Memory B cell (primary cell): ENCODE measurements at regions not wholly inside any gene's neighbourhood (a gene's known extent, or its start where the extent isn't known, plus 50 kb on each side); places are given as distances from the start of the nearest gene placed in this dataset.

Source experiments
- ATAC-seq: fragments of 150-1000 bp; cut with Tn5 transposase; 2 replicates; pipeline ENCODE4 v1.10.0; 2021; ENCODE audit warnings: low read depth, mild to moderate bottlenecking, moderate library complexity
- DNase-seq, 2 donors: peaks; one replicate each; pipeline ENCODE4 v3.0.0; 2022; ENCODE audit warnings: low spot score in 2 of 2
- H3K27ac Mint-ChIP-seq: one replicate; pipeline ENCODE4 v1.8.0; 2022; ENCODE audit warnings: mild to moderate bottlenecking, moderate library complexity, mixed read lengths
- H3K27me3 Mint-ChIP-seq: one replicate; pipeline ENCODE4 v1.8.0; 2022; ENCODE audit warnings: mixed read lengths
- H3K36me3 Mint-ChIP-seq: one replicate; pipeline ENCODE4 v1.8.0; 2022; ENCODE audit warnings: mild to moderate bottlenecking, mixed read lengths
- H3K4me1 Mint-ChIP-seq: one replicate; pipeline ENCODE4 v1.8.0; 2022; ENCODE audit warnings: mixed read lengths
- H3K4me3 Mint-ChIP-seq: one replicate; pipeline ENCODE4 v1.8.0; 2022; ENCODE audit warnings: mild to moderate bottlenecking, moderate library complexity, mixed read lengths
- H3K9me3 Mint-ChIP-seq: one replicate; pipeline ENCODE4 v1.8.0; 2022; ENCODE audit warnings: mixed read lengths

GRCh38 chr18:37709740-37710139, 144.1 kb upstream of the CELF4 start:
- no peaks in the 10 kb centered on the region for H3K4me1 Mint-ChIP-seq
- no peaks in the 10 kb centered on the region for H3K36me3 Mint-ChIP-seq
- DNase-seq: no peak
- H3K27ac Mint-ChIP-seq: no peak overlapping the region
- no peak overlapping the region for H3K4me3 Mint-ChIP-seq
- H3K27me3 Mint-ChIP-seq: no peaks in the 10 kb centered on the region
- no peaks in the 10 kb centered on the region for H3K9me3 Mint-ChIP-seq
- no peak for ATAC-seq

GRCh38 chr18:37705016-37705415, 139.4 kb upstream of the CELF4 start:
- Mint-ChIP-seq H3K36me3 (no peaks in the 10 kb centered on the region), H3K9me3 (no peaks in the 10 kb centered on the region)

GRCh38 chr18:37702841-37703240, 137.2 kb upstream of the CELF4 start:
- Mint-ChIP-seq H3K36me3 (no peaks in the 10 kb centered on the region), H3K27me3 (no peaks in the 10 kb centered on the region), H3K4me3 (no peak overlapping the region), H3K4me1 (no peaks in the 10 kb centered on the region), H3K9me3 (no peaks in the 10 kb centered on the region), H3K27ac (no peak overlapping the region)
- no peak for DNase-seq
- ATAC-seq: no peak

More at GRCh38 chr18:37705016-37705415, 139.4 kb upstream of the CELF4 start:
- Mint-ChIP-seq H3K4me3 (no peak overlapping the region), H3K27me3 (no peaks in the 10 kb centered on the region), H3K4me1 (no peaks in the 10 kb centered on the region), H3K27ac (no peak overlapping the region)
- ATAC-seq (no peak), DNase-seq (no peak)

GRCh38 chr18:37701967-37702366, 136.4 kb upstream of the CELF4 start:
- Mint-ChIP-seq H3K27ac (no peak overlapping the region), H3K4me1 (no peaks in the 10 kb centered on the region), H3K27me3 (no peaks in the 10 kb centered on the region), H3K36me3 (no peaks in the 10 kb centered on the region), H3K4me3 (no peak overlapping the region), H3K9me3 (no peaks in the 10 kb centered on the region)
- no peak for DNase-seq
- ATAC-seq: no peak

- no peak for DNase-seq
- Mint-ChIP-seq H3K36me3 (no peaks in the 10 kb centered on the region), H3K27ac (no peak overlapping the region), H3K9me3 (peaks cover 1% of the 10 kb centered on the region), H3K4me1 (no peaks in the 10 kb centered on the region), H3K27me3 (no peaks in the 10 kb centered on the region), H3K4me3 (no peak overlapping the region)
- no peak for ATAC-seq
These were observed 133.0 kb upstream of the CELF4 start for GRCh38 chr18:37698508-37699040.

- H3K4me1 Mint-ChIP-seq: no peaks in the 10 kb centered on the region
- no peak overlapping the region for H3K27ac Mint-ChIP-seq
- H3K27me3 Mint-ChIP-seq: no peaks in the 10 kb centered on the region
- ATAC-seq (no peak), DNase-seq (no peak)
- peaks cover 1% of the 10 kb centered on the region for H3K9me3 Mint-ChIP-seq
- no peaks in the 10 kb centered on the region for H3K36me3 Mint-ChIP-seq
- no peak overlapping the region for H3K4me3 Mint-ChIP-seq
These were observed 128.9 kb upstream of the CELF4 start for GRCh38 chr18:37694516-37694915.

- Mint-ChIP-seq H3K4me3 (no peak overlapping the region), H3K27ac (no peak overlapping the region), H3K27me3 (peaks cover 2% of the 10 kb centered on the region), H3K9me3 (peaks cover 3% of the 10 kb centered on the region), H3K4me1 (no peaks in the 10 kb centered on the region), H3K36me3 (no peaks in the 10 kb centered on the region)
- DNase-seq (no peak), ATAC-seq (no peak)
These were observed 125.6 kb upstream of the CELF4 start for GRCh38 chr18:37691162-37691561.

- H3K36me3 Mint-ChIP-seq: no peaks in the 10 kb centered on the region
- H3K4me3 Mint-ChIP-seq: no peak overlapping the region
- no peak overlapping the region for H3K27ac Mint-ChIP-seq
- ATAC-seq: no peak
- no peaks in the 10 kb centered on the region for H3K4me1 Mint-ChIP-seq
- DNase-seq: no peak
- peaks cover 3% of the 10 kb centered on the region for H3K9me3 Mint-ChIP-seq
- peaks cover 2% of the 10 kb centered on the region for H3K27me3 Mint-ChIP-seq
These were observed 124.2 kb upstream of the CELF4 start for GRCh38 chr18:37689841-37690240.

GRCh38 chr18:37684590-37684989, 119.0 kb upstream of the CELF4 start:
- H3K36me3 Mint-ChIP-seq: no peaks in the 10 kb centered on the region
- peaks cover 5% of the 10 kb centered on the region for H3K27me3 Mint-ChIP-seq
- H3K4me3 Mint-ChIP-seq: no peak overlapping the region
- H3K4me1 Mint-ChIP-seq: no peaks in the 10 kb centered on the region
- DNase-seq (no peak), ATAC-seq (no peak)
- no peak overlapping the region for H3K27ac Mint-ChIP-seq
- peaks cover 5% of the 10 kb centered on the region for H3K9me3 Mint-ChIP-seq

GRCh38 chr18:37684183-37684582, 118.6 kb upstream of the CELF4 start:
- Mint-ChIP-seq H3K4me1 (no peaks in the 10 kb centered on the region), H3K36me3 (no peaks in the 10 kb centered on the region), H3K27me3 (peaks cover 5% of the 10 kb centered on the region), H3K4me3 (no peak overlapping the region), H3K27ac (no peak overlapping the region), H3K9me3 (peaks cover 5% of the 10 kb centered on the region)
- ATAC-seq (no peak), DNase-seq (no peak)

- DNase-seq (no peak), ATAC-seq (no peak)
- Mint-ChIP-seq H3K4me1 (no peaks in the 10 kb centered on the region), H3K9me3 (peaks cover 3% of the 10 kb centered on the region), H3K4me3 (no peak overlapping the region), H3K27me3 (peaks cover 3% of the 10 kb centered on the region), H3K36me3 (no peaks in the 10 kb centered on the region), H3K27ac (no peak overlapping the region)
These were observed 115.3 kb upstream of the CELF4 start for GRCh38 chr18:37680911-37681310.

GRCh38 chr18:37676276-37676675, 110.7 kb upstream of the CELF4 start:
- no peaks in the 10 kb centered on the region for H3K4me1 Mint-ChIP-seq
- H3K4me3 Mint-ChIP-seq: no peak overlapping the region
- H3K27me3 Mint-ChIP-seq: no peaks in the 10 kb centered on the region
- no peak for ATAC-seq
- H3K27ac Mint-ChIP-seq: no peak overlapping the region
- H3K36me3 Mint-ChIP-seq: no peaks in the 10 kb centered on the region
- peaks cover 2% of the 10 kb centered on the region for H3K9me3 Mint-ChIP-seq
- DNase-seq: no peak

- ATAC-seq: no peak
- DNase-seq: no peak
- no peak overlapping the region for H3K27ac Mint-ChIP-seq
- H3K27me3 Mint-ChIP-seq: no peaks in the 10 kb centered on the region
- no peak overlapping the region for H3K4me3 Mint-ChIP-seq
- H3K9me3 Mint-ChIP-seq: peaks cover 2% of the 10 kb centered on the region
- H3K4me1 Mint-ChIP-seq: no peaks in the 10 kb centered on the region
- no peaks in the 10 kb centered on the region for H3K36me3 Mint-ChIP-seq
These were observed 110.1 kb upstream of the CELF4 start for GRCh38 chr18:37675699-37676098.

GRCh38 chr18:37674570-37674969, 109.0 kb upstream of the CELF4 start:
- H3K4me3 Mint-ChIP-seq: no peak overlapping the region
- no peaks in the 10 kb centered on the region for H3K4me1 Mint-ChIP-seq
- H3K9me3 Mint-ChIP-seq: peaks cover 2% of the 10 kb centered on the region
- H3K36me3 Mint-ChIP-seq: no peaks in the 10 kb centered on the region
- H3K27ac Mint-ChIP-seq: no peak overlapping the region
- DNase-seq (no peak), ATAC-seq (no peak)
- H3K27me3 Mint-ChIP-seq: no peaks in the 10 kb centered on the region

GRCh38 chr18:37673671-37674070, 108.1 kb upstream of the CELF4 start:
- no peaks in the 10 kb centered on the region for H3K4me1 Mint-ChIP-seq
- no peak for ATAC-seq

More at GRCh38 chr18:37673671-37674070, 108.1 kb upstream of the CELF4 start:
- Mint-ChIP-seq H3K36me3 (no peaks in the 10 kb centered on the region), H3K9me3 (peaks cover 2% of the 10 kb centered on the region), H3K27ac (no peak overlapping the region), H3K27me3 (no peaks in the 10 kb centered on the region), H3K4me3 (no peak overlapping the region)
- no peak for DNase-seq
